HEK293 (cell line): ENCODE measurements at regions not wholly inside any gene's neighbourhood (a gene's known extent, or its start where the extent isn't known, plus 50 kb on each side); places are given as distances from the start of the nearest gene placed in this dataset.

Experiments
- CTCF ChIA-PET: fragments of 350-600 bp; formaldehyde crosslinking; extraction: SDS; loops from one replicate; lab custom pipeline; 2021; ENCODE audit warnings: antibody characterized with exemption; lab: Yijun Ruan, JAX
- POLR2A ChIA-PET: fragments of 300-600 bp; formaldehyde crosslinking; extraction: SDS; loops from one replicate; lab custom pipeline; 2020; ENCODE audit warnings: antibody characterized with exemption, inconsistent platforms; lab: Yijun Ruan, JAX
- H3K27ac ChIP-seq: fragments of 200-500 bp; sonication (Bioruptor generic); 2 replicates; pipeline ENCODE4 v1.5.1; 2014; ENCODE audit warnings: low read depth, low read length, control low read depth, inconsistent platforms; ENCODE audit errors: extremely low read depth
- H3K36me3 ChIP-seq, 2 experiments: fragments of 200-500 bp in 1 of 2; sonication (Bioruptor generic) in 1 of 2; 1 replicate in 1 of 2; 2 replicates in 1 of 2; pipeline ENCODE4 v1.5.1; 2014 to 2017; ENCODE audit warnings: inconsistent platforms in 2 of 2, low read length in 2 of 2; ENCODE audit not compliant: control insufficient read depth in 2 of 2, insufficient read depth in 1 of 2
- H3K4me1 ChIP-seq: fragments of 200-500 bp; sonication (Bioruptor generic); 2 replicates; pipeline ENCODE4 v1.5.1; 2014; ENCODE audit warnings: mild to moderate bottlenecking, low read length, inconsistent platforms; ENCODE audit not compliant: control insufficient read depth, insufficient read depth
- H3K4me3 ChIP-seq: 2 replicates; pipeline ENCODE4 v1.5.1; 2011; ENCODE audit warnings: low read depth, mild to moderate bottlenecking, control low read depth, low read length, moderate library complexity
- H3K9me3 ChIP-seq: fragments of 200-500 bp; sonication (Bioruptor generic); 2 replicates; pipeline ENCODE4 v1.5.1; 2014; ENCODE audit warnings: low read depth, low read length, inconsistent platforms; ENCODE audit not compliant: control insufficient read depth, insufficient read depth
- BCL11B ChIP-seq: fragments of 450-650 bp; formaldehyde crosslinking; IDR thresholded peaks from 2 replicates; pipeline ENCODE4 v1.5.1; 2016; ENCODE audit warnings: low read depth, missing biosample characterization, missing genetic modification characterization
- BCL6B ChIP-seq: fragments of 450-650 bp; formaldehyde crosslinking; IDR thresholded peaks from 2 replicates; pipeline ENCODE4 v1.5.1; 2017; ENCODE audit warnings: missing biosample characterization, missing genetic modification characterization
- HOXD13 ChIP-seq: sonication (generic); formaldehyde crosslinking; IDR thresholded peaks from 2 replicates; pipeline ENCODE4 v1.8.0; 2022; ENCODE audit warnings: missing genetic modification reagents, borderline replicate concordance
- KLF7 ChIP-seq: fragments of 450-650 bp; formaldehyde crosslinking; IDR thresholded peaks from 2 replicates; pipeline ENCODE4 v1.5.1; 2016; ENCODE audit warnings: missing biosample characterization, missing genetic modification characterization, borderline replicate concordance
- MZF1 ChIP-seq: fragments of 450-650 bp; formaldehyde crosslinking; IDR thresholded peaks from 2 replicates; pipeline ENCODE4 v1.5.1; 2017; ENCODE audit warnings: missing biosample characterization, missing genetic modification characterization, borderline replicate concordance
- PATZ1 ChIP-seq: fragments of 450-650 bp; formaldehyde crosslinking; IDR thresholded peaks from 2 replicates; pipeline ENCODE4 v1.5.1; 2016; ENCODE audit warnings: missing biosample characterization, missing genetic modification characterization
- PBX3 ChIP-seq: sonication (generic); formaldehyde crosslinking; IDR thresholded peaks from 2 replicates; pipeline ENCODE4 v1.8.1; 2022; ENCODE audit warnings: mild to moderate bottlenecking, moderate library complexity, missing genetic modification reagents
- PRDM1 ChIP-seq: fragments of 450-650 bp; formaldehyde crosslinking; IDR thresholded peaks from 2 replicates; pipeline ENCODE4; 2016; ENCODE audit warnings: missing biosample characterization, missing genetic modification characterization
- ZBTB7A ChIP-seq: fragments of 450-650 bp; formaldehyde crosslinking; IDR thresholded peaks from 2 replicates; pipeline ENCODE4 v1.5.1; 2016; ENCODE audit warnings: low read depth, missing biosample characterization, missing genetic modification characterization
- ZEB2 ChIP-seq: fragments of 450-650 bp; formaldehyde crosslinking; IDR thresholded peaks from 2 replicates; pipeline ENCODE4 v1.5.1; 2016; ENCODE audit warnings: missing biosample characterization, missing genetic modification characterization
- ZNF112 ChIP-seq: fragments of 450-650 bp; formaldehyde crosslinking; IDR thresholded peaks from 2 replicates; pipeline ENCODE4 v1.5.0; 2017; ENCODE audit warnings: missing biosample characterization, missing genetic modification characterization
- ZNF19 ChIP-seq: fragments of 450-650 bp; formaldehyde crosslinking; IDR thresholded peaks from 2 replicates; pipeline ENCODE4; 2016; ENCODE audit warnings: missing biosample characterization, missing genetic modification characterization, low read depth
- ZNF223 ChIP-seq: fragments of 450-650 bp; formaldehyde crosslinking; IDR thresholded peaks from 2 replicates; pipeline ENCODE4 v1.5.1; 2016; ENCODE audit warnings: missing biosample characterization, missing genetic modification characterization
- ZNF23 ChIP-seq: fragments of 450-650 bp; formaldehyde crosslinking; IDR thresholded peaks from 2 replicates; pipeline ENCODE4 v1.5.1; 2016; ENCODE audit warnings: missing biosample characterization, missing genetic modification characterization, borderline replicate concordance
- ZNF266 ChIP-seq: fragments of 450-650 bp; formaldehyde crosslinking; IDR thresholded peaks from 2 replicates; pipeline ENCODE4 v1.5.1; 2016; ENCODE audit warnings: missing biosample characterization, missing genetic modification characterization, low read depth
- ZNF366 ChIP-seq: fragments of 450-650 bp; formaldehyde crosslinking; conservative IDR thresholded peaks from 2 replicates; pipeline ENCODE4 v1.5.1; 2016; ENCODE audit warnings: missing biosample characterization, missing genetic modification characterization
- ZNF37A ChIP-seq: fragments of 450-650 bp; IDR thresholded peaks from 2 replicates; pipeline ENCODE4 v1.5.1; 2018; ENCODE audit warnings: missing biosample characterization, missing genetic modification characterization
- ZNF416 ChIP-seq: fragments of 450-650 bp; formaldehyde crosslinking; IDR thresholded peaks from 2 replicates; pipeline ENCODE4 v1.5.1; 2016; ENCODE audit warnings: missing biosample characterization, missing genetic modification characterization
- ZNF449 ChIP-seq: fragments of 450-650 bp; formaldehyde crosslinking; IDR thresholded peaks from 2 replicates; pipeline ENCODE4 v1.5.1; 2017; ENCODE audit warnings: missing biosample characterization, mild to moderate bottlenecking, missing genetic modification characterization, moderate library complexity
- ZNF548 ChIP-seq: fragments of 450-650 bp; formaldehyde crosslinking; IDR thresholded peaks from 2 replicates; pipeline ENCODE4 v1.5.1; 2016; ENCODE audit warnings: missing biosample characterization, missing genetic modification characterization
- ZNF558 ChIP-seq: fragments of 450-650 bp; formaldehyde crosslinking; IDR thresholded peaks from 2 replicates; pipeline ENCODE4 v1.5.1; 2016; ENCODE audit warnings: missing biosample characterization, missing genetic modification characterization
- ZNF596 ChIP-seq: fragments of 450-650 bp; IDR thresholded peaks from 2 replicates; pipeline ENCODE4 v1.5.0; 2018; ENCODE audit warnings: missing biosample characterization, mild to moderate bottlenecking, missing genetic modification characterization, moderate library complexity
- ZNF660 ChIP-seq: fragments of 450-650 bp; IDR thresholded peaks from 2 replicates; pipeline ENCODE4 v1.5.1; 2018; ENCODE audit warnings: missing biosample characterization, mild to moderate bottlenecking, missing genetic modification characterization
- ZNF768 ChIP-seq: fragments of 450-650 bp; formaldehyde crosslinking; IDR thresholded peaks from 2 replicates; pipeline ENCODE4 v1.5.1; 2018; ENCODE audit warnings: missing biosample characterization, mild to moderate bottlenecking, missing genetic modification characterization
- ZSCAN16 ChIP-seq: fragments of 450-650 bp; formaldehyde crosslinking; IDR thresholded peaks from 2 replicates; pipeline ENCODE4 v1.5.1; 2016; ENCODE audit warnings: missing biosample characterization, missing genetic modification characterization

GRCh38 chr1:70909262-70909822 is 138.3 kb downstream of the PTGER3 start:
- POLR2A ChIA-PET = no interaction called here
- CTCF ChIA-PET = interaction anchor here (0.6 kb wide), 1 partner anchor 26 kb away, joined by 3 read pairs; no protein-coding TSS in a partner anchor
- H3K4me3 ChIP-seq = no peak overlapping the region
- no peaks in the 10 kb centered on the region for H3K4me1 ChIP-seq
- H3K27ac ChIP-seq = no peak overlapping the region
- no peaks in the 10 kb centered on the region for H3K9me3 ChIP-seq
- H3K36me3 ChIP-seq = no peaks in the 10 kb centered on the region
- TF ChIP-seq ZNF548 (tag by site-specific recombination) (no peak), KLF7 (tag by site-specific recombination) (no peak), ZNF449 (tag by site-specific recombination) (no peak)
- TF ChIP-seq, all 188 proteins: peak for 0

GRCh38 chr1:70910013-70910412 is 137.6 kb downstream of the PTGER3 start:
- H3K36me3 ChIP-seq = no peaks in the 10 kb centered on the region
- H3K4me3 ChIP-seq = no peak overlapping the region
- H3K9me3 ChIP-seq = no peaks in the 10 kb centered on the region
- ChIA-PET CTCF (no interaction called here), POLR2A (no interaction called here)
- no peaks in the 10 kb centered on the region for H3K4me1 ChIP-seq
- TF ChIP-seq ZNF266 (tag by site-specific recombination) (no peak), ZNF223 (tag by site-specific recombination) (no peak), ZNF19 (tag by site-specific recombination) (no peak), ZNF596 (tag by site-specific recombination) (no peak), ZNF416 (tag by site-specific recombination) (no peak), PRDM1 (tag by site-specific recombination) (no peak), ZNF558 (tag by site-specific recombination) (no peak), ZSCAN16 (tag by site-specific recombination) (no peak), ZNF37A (tag by site-specific recombination) (no peak), ZNF768 (no peak), PATZ1 (no peak), BCL6B (tag by site-specific recombination) (no peak), ZNF366 (tag by site-specific recombination) (no peak), ZNF660 (tag by site-specific recombination) (no peak), ZNF112 (tag by site-specific recombination) (no peak)
- H3K27ac ChIP-seq = no peak overlapping the region

- H3K4me3 ChIP-seq = no peak overlapping the region
- no peaks in the 10 kb centered on the region for H3K36me3 ChIP-seq
- no peaks in the 10 kb centered on the region for H3K4me1 ChIP-seq
- ChIA-PET CTCF (no interaction called here), POLR2A (no interaction called here)
- no peak overlapping the region for H3K27ac ChIP-seq
- no peaks in the 10 kb centered on the region for H3K9me3 ChIP-seq
- TF ChIP-seq MZF1 (tag by site-specific recombination) = no peak
- TF ChIP-seq PBX3 = no peak
- no peak for TF ChIP-seq HOXD13
- TF ChIP-seq ZNF23 (tag by site-specific recombination) = no peak
- no peak for TF ChIP-seq ZNF223 (tag by site-specific recombination)
- TF ChIP-seq ZEB2 (tag by site-specific recombination) = no peak
- no peak for TF ChIP-seq BCL11B (tag by site-specific recombination)
- no peak for TF ChIP-seq ZBTB7A (tag by site-specific recombination)
Measured at GRCh38 chr1:70911861-70912260, 135.8 kb downstream of the PTGER3 start.
